K562 (cell line): ENCODE measurements at regions not wholly inside any gene's neighbourhood (a gene's known extent, or its start where the extent isn't known, plus 50 kb on each side); places are given as distances from the start of the nearest gene placed in this dataset.

Source experiments
- CBX5 ChIP-seq: IDR thresholded peaks from 2 replicates; pipeline ENCODE4 v1.6.1; 2014; ENCODE audit warnings: low read depth, borderline replicate concordance
- CUX1 ChIP-seq: fragments of 200-800 bp; sonication (Bioruptor generic); IDR thresholded peaks from 2 replicates; pipeline ENCODE4 v1.6.1; 2016; ENCODE audit warnings: missing genetic modification characterization, missing compliant biosample characterization
- DMBX1 ChIP-seq: fragments of 250-450 bp; sonication (Bioruptor Pico); IDR thresholded peaks from 2 replicates; pipeline ENCODE4 v1.8.0; 2022; ENCODE audit warnings: inconsistent platforms, mild to moderate bottlenecking, moderate library complexity, borderline replicate concordance
- ELF2 ChIP-seq: fragments of 250-450 bp; sonication (Bioruptor Pico); IDR thresholded peaks from 2 replicates; pipeline ENCODE4 v1.5.0; 2021; ENCODE audit warnings: mild to moderate bottlenecking
- HES1 ChIP-seq: fragments of 450-650 bp; IDR thresholded peaks from 2 replicates; pipeline ENCODE4 v1.6.1; 2016; ENCODE audit warnings: low read depth, mild to moderate bottlenecking, moderate library complexity
- KLF6 ChIP-seq: fragments of 250-450 bp; sonication (Bioruptor Pico); IDR thresholded peaks from 2 replicates; pipeline ENCODE4 v1.4.0; 2020; ENCODE audit warnings: mild to moderate bottlenecking, moderate library complexity, borderline replicate concordance
- MCM3 ChIP-seq: fragments of 450-650 bp; IDR thresholded peaks from 2 replicates; pipeline ENCODE4 v1.6.1; 2016
- NR4A1 ChIP-seq, 2 experiments: fragments of 250-450 bp in 1 of 2; fragments of 450-650 bp in 1 of 2; sonication (Bioruptor Pico) in 1 of 2; IDR thresholded peaks; 2 replicates each; pipeline versions ENCODE4 v1.4.0 to v1.6.1; 2016 to 2020; ENCODE audit warnings: mild to moderate bottlenecking in 2 of 2, missing compliant biosample characterization in 1 of 2, missing genetic modification characterization in 1 of 2, moderate library complexity in 1 of 2
- ZBED1 ChIP-seq: IDR thresholded peaks from 2 replicates; pipeline ENCODE4 v1.6.1; 2014
- ZNF124 ChIP-seq: sonication (generic); formaldehyde crosslinking; IDR thresholded peaks from 2 replicates; pipeline ENCODE4 v1.8.1; 2022; ENCODE audit warnings: missing genetic modification reagents
- ZNF3 ChIP-seq: fragments of 250-450 bp; sonication (Bioruptor Pico); IDR thresholded peaks from 2 replicates; pipeline ENCODE4 v1.5.0; 2021; ENCODE audit warnings: mild to moderate bottlenecking, moderate library complexity
- ZNF395 ChIP-seq: fragments of 200-800 bp; sonication (Bioruptor generic); IDR thresholded peaks from 2 replicates; pipeline ENCODE4 v1.6.1; 2017; ENCODE audit warnings: missing genetic modification characterization, missing compliant biosample characterization
- ZNF583 ChIP-seq: fragments of 250-450 bp; sonication (Bioruptor Pico); IDR thresholded peaks from 2 replicates; pipeline ENCODE4 v1.4.0; 2020
- ZNF830 ChIP-seq: fragments of 250-450 bp; sonication (Bioruptor Pico); IDR thresholded peaks from 2 replicates; pipeline ENCODE4 v1.5.0; 2021; ENCODE audit warnings: mild to moderate bottlenecking
- TF ChIP-seq, protein P1 (sequence below): fragments of 450-650 bp; IDR thresholded peaks from one replicate; pipeline ENCODE4 v1.6.1; 2018; ENCODE audit warnings: mild to moderate bottlenecking, moderate library complexity; ENCODE audit not compliant: partially characterized antibody
- TF ChIP-seq, protein P2 (sequence below): sonication (generic); formaldehyde crosslinking; IDR thresholded peaks from 2 replicates; pipeline ENCODE4 v1.8.1; 2023; ENCODE audit warnings: mild to moderate bottlenecking, missing genetic modification reagents
- TF ChIP-seq, protein P3 (sequence below): fragments of 450-650 bp; formaldehyde crosslinking; IDR thresholded peaks from 2 replicates; pipeline ENCODE4 v1.4.0; 2022; ENCODE audit warnings: missing genetic modification characterization

GRCh38 chr21:24272521-24272938 lies 1334.8 kb downstream of the MRPL39 start (continued):
- TF ChIP-seq, protein P1, sequence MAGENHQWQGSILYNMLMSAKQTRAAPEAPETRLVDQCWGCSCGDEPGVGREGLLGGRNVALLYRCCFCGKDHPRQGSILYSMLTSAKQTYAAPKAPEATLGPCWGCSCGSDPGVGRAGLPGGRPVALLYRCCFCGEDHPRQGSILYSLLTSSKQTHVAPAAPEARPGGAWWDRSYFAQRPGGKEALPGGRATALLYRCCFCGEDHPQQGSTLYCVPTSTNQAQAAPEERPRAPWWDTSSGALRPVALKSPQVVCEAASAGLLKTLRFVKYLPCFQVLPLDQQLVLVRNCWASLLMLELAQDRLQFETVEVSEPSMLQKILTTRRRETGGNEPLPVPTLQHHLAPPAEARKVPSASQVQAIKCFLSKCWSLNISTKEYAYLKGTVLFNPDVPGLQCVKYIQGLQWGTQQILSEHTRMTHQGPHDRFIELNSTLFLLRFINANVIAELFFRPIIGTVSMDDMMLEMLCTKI: no peak
- TF ChIP-seq DMBX1 (CRISPR knock-in tag) (peak; percentile 98), ZBED1 (no peak), ZNF583 (CRISPR knock-in tag) (peak; percentile 99), NR4A1 (CRISPR knock-in tag; IDR thresholded peaks at IDR 0.05) (peak; percentile 94), NR4A1 (tag; IDR thresholded peaks at IDR 0.05) (peak; percentile 100), ZNF3 (CRISPR knock-in tag) (no peak), ZNF395 (CRISPR knock-in tag) (peak; percentile 96), KLF6 (peak; percentile 97), CUX1 (peak; percentile 87; the same call in 1 of the 2 replicates), ZNF830 (CRISPR knock-in tag) (0 out of 2 replicates have a peak, but pooled peaks have one; percentile 24), ZNF124 (no peak), ELF2 (CRISPR knock-in tag) (peak; percentile 83), HES1 (peak; percentile 71; the same call in 1 of the 2 replicates), CBX5 (no peak), MCM3 (no peak)
- TF ChIP-seq, protein P2, sequence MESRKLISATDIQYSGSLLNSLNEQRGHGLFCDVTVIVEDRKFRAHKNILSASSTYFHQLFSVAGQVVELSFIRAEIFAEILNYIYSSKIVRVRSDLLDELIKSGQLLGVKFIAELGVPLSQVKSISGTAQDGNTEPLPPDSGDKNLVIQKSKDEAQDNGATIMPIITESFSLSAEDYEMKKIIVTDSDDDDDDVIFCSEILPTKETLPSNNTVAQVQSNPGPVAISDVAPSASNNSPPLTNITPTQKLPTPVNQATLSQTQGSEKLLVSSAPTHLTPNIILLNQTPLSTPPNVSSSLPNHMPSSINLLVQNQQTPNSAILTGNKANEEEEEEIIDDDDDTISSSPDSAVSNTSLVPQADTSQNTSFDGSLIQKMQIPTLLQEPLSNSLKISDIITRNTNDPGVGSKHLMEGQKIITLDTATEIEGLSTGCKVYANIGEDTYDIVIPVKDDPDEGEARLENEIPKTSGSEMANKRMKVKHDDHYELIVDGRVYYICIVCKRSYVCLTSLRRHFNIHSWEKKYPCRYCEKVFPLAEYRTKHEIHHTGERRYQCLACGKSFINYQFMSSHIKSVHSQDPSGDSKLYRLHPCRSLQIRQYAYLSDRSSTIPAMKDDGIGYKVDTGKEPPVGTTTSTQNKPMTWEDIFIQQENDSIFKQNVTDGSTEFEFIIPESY: no peak
- TF ChIP-seq, protein P3, sequence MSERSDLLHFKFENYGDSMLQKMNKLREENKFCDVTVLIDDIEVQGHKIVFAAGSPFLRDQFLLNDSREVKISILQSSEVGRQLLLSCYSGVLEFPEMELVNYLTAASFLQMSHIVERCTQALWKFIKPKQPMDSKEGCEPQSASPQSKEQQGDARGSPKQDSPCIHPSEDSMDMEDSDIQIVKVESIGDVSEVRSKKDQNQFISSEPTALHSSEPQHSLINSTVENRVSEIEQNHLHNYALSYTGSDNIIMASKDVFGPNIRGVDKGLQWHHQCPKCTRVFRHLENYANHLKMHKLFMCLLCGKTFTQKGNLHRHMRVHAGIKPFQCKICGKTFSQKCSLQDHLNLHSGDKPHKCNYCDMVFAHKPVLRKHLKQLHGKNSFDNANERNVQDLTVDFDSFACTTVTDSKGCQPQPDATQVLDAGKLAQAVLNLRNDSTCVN (CRISPR knock-in tag): no peak
